GM12872 (cell line): ENCODE measurements at regions not wholly inside any gene's neighbourhood (a gene's known extent, or its start where the extent isn't known, plus 50 kb on each side); places are given as distances from the start of the nearest gene placed in this dataset.

Source experiments
- TF ChIP-seq, protein P1 (sequence below): IDR thresholded peaks from 3 replicates; pipeline ENCODE4 v1.5.1; 2011; ENCODE audit warnings: low read depth, mild to moderate bottlenecking, low read length, moderate library complexity; ENCODE audit not compliant: insufficient read depth

DNA sequence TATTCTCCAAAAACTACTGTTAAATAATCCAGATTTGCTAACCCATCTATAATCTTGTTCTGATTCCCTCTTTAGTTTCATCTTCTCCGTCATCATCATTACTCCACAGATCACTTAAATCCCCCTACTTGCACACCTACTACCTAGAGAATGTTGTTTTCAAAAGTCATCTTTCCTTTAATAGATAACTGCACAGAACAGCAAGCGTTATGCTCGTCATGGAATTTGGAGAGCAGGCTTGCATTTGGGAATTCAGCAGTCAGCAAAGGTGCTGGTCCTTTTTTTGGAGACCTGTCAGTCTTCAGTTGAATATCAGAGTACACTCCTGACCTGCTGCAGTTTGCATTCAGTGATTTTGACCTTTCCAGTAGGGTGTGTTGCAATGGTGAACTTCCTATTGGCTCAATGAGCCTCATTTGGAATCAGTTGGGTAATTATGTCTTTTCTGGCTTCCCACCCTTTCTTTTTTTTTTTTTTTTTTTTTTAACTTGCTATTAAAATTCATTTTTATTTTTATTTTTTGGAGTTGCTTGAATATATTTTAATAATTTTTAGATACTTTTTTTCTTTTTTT is 110.6 kb downstream of the HNRNPLL start:
- TF ChIP-seq, protein P1, sequence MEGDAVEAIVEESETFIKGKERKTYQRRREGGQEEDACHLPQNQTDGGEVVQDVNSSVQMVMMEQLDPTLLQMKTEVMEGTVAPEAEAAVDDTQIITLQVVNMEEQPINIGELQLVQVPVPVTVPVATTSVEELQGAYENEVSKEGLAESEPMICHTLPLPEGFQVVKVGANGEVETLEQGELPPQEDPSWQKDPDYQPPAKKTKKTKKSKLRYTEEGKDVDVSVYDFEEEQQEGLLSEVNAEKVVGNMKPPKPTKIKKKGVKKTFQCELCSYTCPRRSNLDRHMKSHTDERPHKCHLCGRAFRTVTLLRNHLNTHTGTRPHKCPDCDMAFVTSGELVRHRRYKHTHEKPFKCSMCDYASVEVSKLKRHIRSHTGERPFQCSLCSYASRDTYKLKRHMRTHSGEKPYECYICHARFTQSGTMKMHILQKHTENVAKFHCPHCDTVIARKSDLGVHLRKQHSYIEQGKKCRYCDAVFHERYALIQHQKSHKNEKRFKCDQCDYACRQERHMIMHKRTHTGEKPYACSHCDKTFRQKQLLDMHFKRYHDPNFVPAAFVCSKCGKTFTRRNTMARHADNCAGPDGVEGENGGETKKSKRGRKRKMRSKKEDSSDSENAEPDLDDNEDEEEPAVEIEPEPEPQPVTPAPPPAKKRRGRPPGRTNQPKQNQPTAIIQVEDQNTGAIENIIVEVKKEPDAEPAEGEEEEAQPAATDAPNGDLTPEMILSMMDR = no peak

DNA sequence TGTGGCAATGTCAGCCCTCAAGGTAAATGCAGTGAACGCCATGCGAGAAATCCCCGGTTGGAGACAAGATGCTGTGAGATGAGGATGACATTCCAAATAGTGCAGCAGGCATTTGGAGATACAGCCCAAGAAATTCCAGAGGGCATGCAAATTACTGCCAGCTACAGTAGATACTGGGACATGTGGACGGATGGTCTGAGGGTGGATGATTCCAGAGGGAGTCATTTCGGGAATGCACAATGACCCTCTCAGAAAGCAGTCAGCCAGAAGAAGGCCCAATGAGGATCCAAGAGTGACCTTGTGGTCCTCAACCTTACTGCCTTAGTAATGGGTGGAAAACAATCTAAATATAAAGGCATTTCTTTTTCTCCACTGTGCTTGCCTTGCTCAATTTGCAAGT is 111.3 kb downstream of the HNRNPLL start:
- TF ChIP-seq, protein P1 = no peak

DNA sequence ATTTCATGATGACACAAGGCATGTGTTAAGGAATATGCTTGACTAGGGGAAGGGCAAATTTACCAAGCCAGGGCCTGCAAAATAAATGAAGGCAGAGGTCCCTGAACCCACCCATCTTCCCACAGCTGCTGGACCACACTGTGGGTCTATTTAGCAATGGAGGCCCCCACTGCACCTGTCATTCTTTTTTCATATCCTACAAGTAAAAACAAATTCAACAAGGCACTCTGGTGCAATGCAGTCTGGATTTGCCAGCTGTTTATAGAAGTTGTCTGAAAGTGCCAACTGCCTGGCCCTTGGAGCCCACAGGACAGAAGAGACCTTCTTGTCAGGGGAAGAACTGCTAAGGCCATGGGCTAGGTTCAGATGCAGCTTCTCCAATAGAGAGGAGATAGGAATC is 112.8 kb upstream of the ATL2 start:
- TF ChIP-seq, protein P1 = no peak

DNA sequence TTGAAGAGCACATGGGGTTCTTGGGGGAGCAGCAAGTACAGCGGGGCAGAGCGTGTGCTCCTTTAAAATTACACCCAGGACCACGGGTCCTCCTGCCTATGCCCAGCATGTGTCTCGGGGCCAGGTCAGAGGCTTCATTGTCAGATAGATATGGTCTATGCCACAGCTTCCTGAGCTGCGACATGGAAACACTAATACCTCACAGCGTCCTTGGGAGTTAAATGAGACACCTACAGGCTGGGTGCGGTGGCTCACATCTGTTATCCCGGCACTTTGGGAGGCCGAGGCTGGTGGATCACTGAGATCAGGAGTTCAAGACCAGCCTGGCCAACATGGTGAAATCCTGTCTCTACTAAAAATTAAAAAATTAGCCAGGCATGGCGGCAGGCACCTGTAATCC is 110.8 kb upstream of the ATL2 start:
- TF ChIP-seq, protein P1 = no peak

DNA sequence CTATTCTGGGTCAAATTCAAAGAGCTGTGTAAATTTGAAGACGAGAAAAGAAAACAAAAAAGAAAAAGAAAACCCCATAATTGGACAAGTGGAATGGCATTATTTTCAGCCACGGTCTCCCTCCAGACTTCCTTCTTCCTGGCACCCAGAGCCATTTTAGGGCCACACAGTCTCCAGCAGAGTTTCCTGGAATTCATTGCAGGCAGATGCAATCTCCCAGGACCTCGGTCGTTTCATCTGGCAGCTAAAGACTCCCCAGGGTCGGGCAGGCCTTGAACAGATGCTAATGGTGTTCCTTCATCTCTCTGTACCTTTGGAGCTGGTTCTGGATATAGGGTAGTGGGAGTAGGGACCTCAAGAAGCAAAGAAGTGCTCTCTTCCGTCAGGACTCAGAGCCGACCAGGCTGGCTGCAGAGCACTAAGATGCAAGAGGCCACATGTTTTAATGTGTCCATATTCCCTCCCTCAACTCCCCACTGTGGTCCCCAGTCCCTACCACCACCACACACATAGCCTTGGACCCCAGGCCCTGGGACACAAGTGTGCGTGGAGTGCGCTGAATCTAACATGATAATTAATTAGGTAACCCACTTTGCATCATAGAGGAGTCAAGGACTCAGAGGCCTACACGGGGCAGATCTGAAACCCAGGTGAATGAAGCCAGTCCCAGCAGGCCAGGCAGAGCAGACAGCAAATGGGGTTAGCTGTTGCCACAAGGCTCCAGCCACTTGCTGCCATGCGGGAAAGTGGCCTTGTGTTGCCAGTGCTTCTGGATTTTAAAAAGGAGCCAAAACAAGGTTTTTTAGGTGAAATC is 109.3 kb upstream of the ATL2 start:
- TF ChIP-seq, protein P1 = no peak

DNA sequence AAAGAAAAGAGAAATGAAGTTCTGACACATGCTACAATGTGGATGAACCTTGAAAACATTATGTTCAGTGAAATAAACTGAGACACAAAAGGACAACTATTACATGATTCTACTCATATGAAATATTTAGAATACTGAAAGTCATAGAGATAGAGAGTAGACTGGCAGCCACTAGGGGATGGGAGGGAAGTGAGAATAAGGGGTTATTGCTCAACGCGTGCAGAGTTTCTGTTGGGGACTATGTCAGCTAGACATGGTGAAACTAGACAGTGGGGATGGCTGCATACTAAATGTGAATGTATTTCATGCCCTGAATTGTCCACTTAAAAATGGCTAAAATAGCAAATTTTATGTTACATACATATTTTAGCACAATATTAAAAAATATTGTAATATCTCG is 108.7 kb upstream of the ATL2 start:
- TF ChIP-seq, protein P1 = peak; percentile 29; the same call in 1 of the 3 replicates

DNA sequence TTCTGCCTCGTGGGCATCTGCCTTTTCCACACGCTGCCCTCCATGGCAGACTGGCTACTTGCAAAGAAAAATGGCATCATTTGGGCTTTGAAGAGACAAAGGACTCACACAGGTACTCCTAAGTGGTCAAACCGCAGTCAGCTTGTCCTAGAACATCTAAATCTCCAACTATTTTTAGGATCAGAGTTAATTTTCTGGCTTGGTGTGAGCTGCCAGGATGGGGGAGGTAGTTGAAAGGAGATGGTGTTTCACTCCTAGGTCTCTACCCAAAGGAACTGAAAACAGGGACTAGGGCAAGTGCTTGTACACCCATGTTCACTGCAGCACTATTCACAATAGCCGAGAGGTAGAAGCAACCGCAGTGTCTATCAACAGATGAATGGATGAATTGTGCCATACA is 107.9 kb upstream of the ATL2 start:
- TF ChIP-seq, protein P1 = no peak
